WTC11 (cell line): ENCODE measurements at regions not wholly inside any gene's neighbourhood (a gene's known extent, or its start where the extent isn't known, plus 50 kb on each side); places are given as distances from the start of the nearest gene placed in this dataset.
A peak's percentile ranks its signal among the peaks of the same experiment; 100 is the strongest.

Experiments used
- ATAC-seq: fragments of 200-7000 bp; cut with Tn5 transposase; 2 replicates; pipeline ENCODE4 v1.10.0; 2021; ENCODE audit warnings: mild to moderate bottlenecking, moderate library complexity
- CTCF ChIA-PET: fragments of 300-600 bp; sonication (Branson Sonifier 250); formaldehyde crosslinking; loops from one replicate; lab custom pipeline; 2021; ENCODE audit warnings: antibody characterized with exemption; lab: Charles Lee
- POLR2A ChIA-PET: fragments of 350-600 bp; sonication (Branson Sonifier 250); formaldehyde crosslinking; loops from one replicate; lab custom pipeline; 2021; ENCODE audit warnings: antibody characterized with exemption; lab: Charles Lee
- DNase-seq: peaks from one replicate; pipeline ENCODE4 v3.0.0; 2021; ENCODE audit warnings: low spot score
- H3K27ac Mint-ChIP-seq: 2 replicates; pipeline ENCODE4 v1.8.0; 2021; ENCODE audit warnings: mixed read lengths
- H3K27me3 Mint-ChIP-seq: 2 replicates; pipeline ENCODE4 v1.8.0; 2021; ENCODE audit warnings: low read depth, mild to moderate bottlenecking, moderate library complexity, mixed read lengths
- H3K36me3 Mint-ChIP-seq: 2 replicates; pipeline ENCODE4 v1.8.0; 2021; ENCODE audit warnings: mixed read lengths
- H3K4me1 Mint-ChIP-seq: 2 replicates; pipeline ENCODE4 v1.8.0; 2022; ENCODE audit warnings: mixed read lengths
- H3K4me3 Mint-ChIP-seq: 2 replicates; pipeline ENCODE4 v1.8.0; 2021; ENCODE audit warnings: mild to moderate bottlenecking, moderate library complexity, mixed read lengths
- H3K9me3 Mint-ChIP-seq: 2 replicates; pipeline ENCODE4 v1.8.0; 2021; ENCODE audit warnings: mixed read lengths
- ATF1 ChIP-seq: sonication (generic); formaldehyde crosslinking; IDR thresholded peaks from 2 replicates; pipeline ENCODE4 v1.8.1; 2023; ENCODE audit warnings: mild to moderate bottlenecking, moderate library complexity, missing genetic modification reagents
- CREB1 ChIP-seq: sonication (generic); formaldehyde crosslinking; IDR thresholded peaks from 2 replicates; pipeline ENCODE4 v1.8.0; 2023; ENCODE audit warnings: mild to moderate bottlenecking, missing genetic modification reagents
- CTCF ChIP-seq: fragments of 200-600 bp; IDR thresholded peaks from 2 replicates; pipeline ENCODE4 v1.8.0; 2022; ENCODE audit warnings: antibody characterized with exemption
- ERG ChIP-seq: fragments of 250-450 bp; sonication (Bioruptor Pico); IDR thresholded peaks from 2 replicates; pipeline ENCODE4 v1.8.0; 2021; ENCODE audit warnings: mild to moderate bottlenecking
- ESRRA ChIP-seq: sonication (generic); formaldehyde crosslinking; IDR thresholded peaks from 2 replicates; pipeline ENCODE4 v1.8.1; 2022; ENCODE audit warnings: mild to moderate bottlenecking, missing genetic modification reagents, borderline replicate concordance
- ETV6 ChIP-seq: sonication (generic); formaldehyde crosslinking; IDR thresholded peaks from 2 replicates; pipeline ENCODE4 v1.8.1; 2022; ENCODE audit warnings: mild to moderate bottlenecking, missing genetic modification reagents
- FOXK1 ChIP-seq: sonication (generic); formaldehyde crosslinking; IDR thresholded peaks from 2 replicates; pipeline ENCODE4 v1.8.0; 2022; ENCODE audit warnings: mild to moderate bottlenecking, moderate library complexity, missing genetic modification reagents
- FOXP1 ChIP-seq: sonication (generic); formaldehyde crosslinking; IDR thresholded peaks from 2 replicates; pipeline ENCODE4 v1.8.0; 2022; ENCODE audit warnings: missing genetic modification reagents, mild to moderate bottlenecking, moderate library complexity, borderline replicate concordance
- HMGA2 ChIP-seq: fragments of 250-450 bp; sonication (Bioruptor Pico); IDR thresholded peaks from 2 replicates; pipeline ENCODE4 v1.4.0; 2021; ENCODE audit warnings: mild to moderate bottlenecking, moderate library complexity
- IRF1 ChIP-seq: sonication (generic); formaldehyde crosslinking; IDR thresholded peaks from 2 replicates; pipeline ENCODE4 v1.8.0; 2023; ENCODE audit warnings: missing genetic modification reagents
- JUN ChIP-seq: sonication (generic); formaldehyde crosslinking; IDR thresholded peaks from 2 replicates; pipeline ENCODE4 v1.8.0; 2023; ENCODE audit warnings: mild to moderate bottlenecking, missing genetic modification reagents
- KAT7 ChIP-seq: sonication (generic); formaldehyde crosslinking; IDR thresholded peaks from 2 replicates; pipeline ENCODE4 v1.8.1; 2023; ENCODE audit warnings: missing genetic modification reagents, mild to moderate bottlenecking, borderline replicate concordance
- MLX ChIP-seq: sonication (generic); formaldehyde crosslinking; IDR thresholded peaks from 2 replicates; pipeline ENCODE4 v1.8.1; 2023; ENCODE audit warnings: mild to moderate bottlenecking, missing genetic modification reagents, moderate library complexity
- NR1H2 ChIP-seq: sonication (generic); formaldehyde crosslinking; IDR thresholded peaks from 2 replicates; pipeline ENCODE4 v1.9.0; 2021; ENCODE audit warnings: mild to moderate bottlenecking, moderate library complexity, missing genetic modification reagents
- PRRX2 ChIP-seq: fragments of 250-450 bp; sonication (Bioruptor Pico); IDR thresholded peaks from 2 replicates; pipeline ENCODE4 v1.8.0; 2021; ENCODE audit warnings: mild to moderate bottlenecking
- TEAD1 ChIP-seq: sonication (generic); formaldehyde crosslinking; IDR thresholded peaks from 2 replicates; pipeline ENCODE4 v1.8.0; 2022; ENCODE audit warnings: mild to moderate bottlenecking, missing genetic modification reagents
- ZMAT4 ChIP-seq: fragments of 250-450 bp; sonication (Bioruptor Pico); IDR thresholded peaks from 2 replicates; pipeline ENCODE4 v1.9.0; 2021; ENCODE audit warnings: mild to moderate bottlenecking
- ZNF263 ChIP-seq: sonication (generic); formaldehyde crosslinking; IDR thresholded peaks from 2 replicates; pipeline ENCODE4 v1.8.1; 2022; ENCODE audit warnings: low read depth, mild to moderate bottlenecking, moderate library complexity, missing genetic modification reagents
- ZNF396 ChIP-seq: fragments of 250-450 bp; sonication (Bioruptor Pico); IDR thresholded peaks from 2 replicates; pipeline ENCODE4 v1.8.0; 2021; ENCODE audit warnings: mild to moderate bottlenecking, moderate library complexity, borderline replicate concordance

GRCh38 chr1:104780470-104781078 lies 1030.9 kb downstream of the AMY1C start:
- no peak overlapping the region for H3K27ac Mint-ChIP-seq
- no peak for ATAC-seq
- H3K9me3 Mint-ChIP-seq, result peaks cover 5% of the 10 kb centered on the region
- no peaks in the 10 kb centered on the region; the same call in 1 of the 2 replicates for H3K36me3 Mint-ChIP-seq
- H3K4me3 Mint-ChIP-seq, result no peak overlapping the region
- ChIA-PET POLR2A (no interaction called here), CTCF (interaction anchor here (0.6 to 2.0 kb wide), 3 partner anchors 20 to 98 kb away, joined by 3 to 5 read pairs (median 3); no protein-coding TSS in a partner anchor)
- H3K27me3 Mint-ChIP-seq, result no peaks in the 10 kb centered on the region
- no peak for DNase-seq
- no peaks in the 10 kb centered on the region for H3K4me1 Mint-ChIP-seq
- peak; percentile 62 for TF ChIP-seq CTCF
- TF ChIP-seq NR1H2 (CRISPR knock-in tag), result no peak
- TF ChIP-seq HMGA2 (CRISPR knock-in tag), result no peak

GRCh38 chr1:104785575-104786187 lies 1036.0 kb downstream of the AMY1C start:
- Mint-ChIP-seq H3K4me3 (no peak overlapping the region), H3K36me3 (no peaks in the 10 kb centered on the region), H3K27me3 (no peaks in the 10 kb centered on the region; the same call in 1 of the 2 replicates), H3K9me3 (peaks cover 16% of the 10 kb centered on the region), H3K4me1 (no peaks in the 10 kb centered on the region), H3K27ac (no peak overlapping the region)
- CTCF ChIA-PET, result no interaction called here
- no peak for DNase-seq
- POLR2A ChIA-PET, result no interaction called here
- TF ChIP-seq TEAD1, result no peak
- no peak for TF ChIP-seq PRRX2 (CRISPR knock-in tag)
- no peak for TF ChIP-seq JUN
- TF ChIP-seq ATF1 (CRISPR knock-in tag), result no peak
- TF ChIP-seq ERG (CRISPR knock-in tag), result no peak
- no peak for TF ChIP-seq ETV6 (CRISPR knock-in tag)
- TF ChIP-seq FOXK1 (CRISPR knock-in tag), result no peak
- TF ChIP-seq HMGA2 (CRISPR knock-in tag), result no peak
- TF ChIP-seq CREB1 (CRISPR knock-in tag), result no peak
- TF ChIP-seq IRF1, result no peak
- TF ChIP-seq FOXP1 (CRISPR knock-in tag), result no peak
- no peak for TF ChIP-seq KAT7
- no peak for TF ChIP-seq ESRRA
- TF ChIP-seq MLX (CRISPR knock-in tag), result no peak
- TF ChIP-seq ZNF263, result no peak
- TF ChIP-seq ZMAT4 (CRISPR knock-in tag), result no peak
- TF ChIP-seq ZNF396, result no peak
- ATAC-seq, result no peak
